Fibroblast of skin of left biceps (primary cell): ENCODE measurements at regions not wholly inside any gene's neighbourhood (a gene's known extent, or its start where the extent isn't known, plus 50 kb on each side); places are given as distances from the start of the nearest gene placed in this dataset.

Experiments
- DNase-seq, 2 experiments: peaks; one replicate each; pipeline ENCODE4 v3.0.0-alpha.2; 2013; ENCODE audit warnings: low read depth in 2 of 2

DNA sequence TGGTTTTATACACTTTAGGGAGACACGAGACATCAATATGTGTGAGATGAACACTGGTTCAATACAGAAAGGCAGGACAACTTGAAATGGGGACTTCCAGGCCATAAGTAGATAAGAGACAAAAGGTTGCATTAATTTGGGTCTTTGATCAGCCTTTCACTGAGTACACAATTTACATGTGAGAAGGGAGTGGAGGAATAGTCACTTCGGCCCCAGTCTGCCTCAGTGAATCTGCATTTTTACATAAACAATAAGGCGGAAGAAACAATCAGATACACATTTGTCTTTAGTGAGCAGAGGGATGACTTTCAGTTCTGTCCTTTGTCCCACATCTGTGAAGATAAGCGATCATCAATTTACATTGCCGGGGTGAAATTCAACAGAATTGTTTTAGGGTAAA lies 104.3 kb upstream of the ARL4C start:
- DNase-seq, result no peak

DNA sequence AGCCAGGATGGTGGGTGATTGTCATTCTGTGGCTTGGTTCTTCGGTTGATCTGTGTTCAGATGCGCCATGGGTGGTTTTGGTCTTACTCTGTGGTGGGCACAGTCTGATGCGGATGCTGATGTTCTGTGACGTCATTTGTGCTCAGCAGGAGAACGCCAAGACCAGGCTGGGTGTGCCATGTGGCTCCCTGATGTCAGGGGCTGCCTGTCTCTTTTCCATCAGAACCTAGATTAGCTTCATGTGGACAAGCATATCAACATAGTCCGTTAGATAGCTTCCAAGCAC lies 100.6 kb upstream of the ARL4C start:
- DNase-seq, result no peak

DNA sequence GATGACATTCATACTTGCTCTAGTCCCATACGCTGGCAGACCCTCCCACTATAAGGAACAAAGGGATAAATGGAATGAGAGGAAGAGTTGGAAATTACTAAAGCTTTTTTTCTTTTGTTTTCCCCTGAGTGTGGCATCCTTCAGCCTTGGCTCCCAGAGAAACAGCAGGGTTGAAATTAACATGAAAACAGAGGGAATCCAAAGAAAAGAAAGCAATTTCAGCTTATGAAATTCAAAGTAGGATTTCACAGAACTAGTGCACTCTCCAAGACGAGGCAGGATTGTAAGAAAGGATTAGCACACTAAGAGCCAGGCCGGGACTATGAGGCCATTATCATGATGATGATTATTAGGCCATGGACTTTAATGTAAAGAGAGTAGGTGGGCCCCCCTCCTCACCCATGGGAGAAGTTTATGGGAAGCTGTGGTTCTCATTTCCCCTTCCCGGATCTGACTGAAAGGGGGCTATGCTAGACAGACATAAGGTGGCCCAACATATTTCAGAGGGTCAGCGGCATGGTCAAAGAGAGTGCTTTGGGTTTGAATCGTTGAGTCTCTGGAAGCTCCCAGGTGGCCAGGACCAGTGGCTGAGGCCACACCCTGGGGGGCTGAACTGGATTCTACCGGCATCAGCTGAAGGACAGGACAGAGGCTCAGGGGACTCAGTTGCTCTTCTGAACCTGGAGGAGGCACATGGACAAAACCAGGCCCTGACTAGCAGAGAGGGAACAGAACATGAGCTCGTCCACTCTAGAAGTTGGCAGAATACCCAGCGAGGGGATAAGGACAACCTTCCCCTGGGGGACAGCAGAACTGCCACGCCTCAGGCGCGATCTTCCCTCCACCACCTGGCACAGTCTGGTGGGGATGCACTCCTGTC lies 100.1 kb upstream of the ARL4C start:
- no peak for DNase-seq

DNA sequence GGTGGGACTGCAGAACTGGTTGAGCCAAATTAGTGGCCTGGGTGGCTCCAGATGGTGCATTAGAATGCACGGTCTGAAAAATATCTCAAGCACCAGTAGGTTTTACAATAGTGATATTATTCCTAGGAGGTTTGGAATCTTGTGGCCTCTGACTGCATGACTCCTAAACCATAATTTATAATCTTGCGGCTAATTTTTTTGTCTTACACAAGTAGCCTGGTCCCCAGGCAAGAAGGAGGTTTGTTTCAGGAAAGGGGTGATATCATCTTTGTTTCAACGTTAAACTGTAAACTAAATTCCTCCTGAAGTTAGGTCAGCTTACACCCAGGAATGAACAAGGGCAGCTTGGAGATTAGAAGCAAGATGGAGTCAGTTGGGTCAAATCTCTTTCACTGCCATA lies 98.9 kb upstream of the ARL4C start:
- DNase-seq, result peak in 1 of 2 experiments; percentile 13

DNA sequence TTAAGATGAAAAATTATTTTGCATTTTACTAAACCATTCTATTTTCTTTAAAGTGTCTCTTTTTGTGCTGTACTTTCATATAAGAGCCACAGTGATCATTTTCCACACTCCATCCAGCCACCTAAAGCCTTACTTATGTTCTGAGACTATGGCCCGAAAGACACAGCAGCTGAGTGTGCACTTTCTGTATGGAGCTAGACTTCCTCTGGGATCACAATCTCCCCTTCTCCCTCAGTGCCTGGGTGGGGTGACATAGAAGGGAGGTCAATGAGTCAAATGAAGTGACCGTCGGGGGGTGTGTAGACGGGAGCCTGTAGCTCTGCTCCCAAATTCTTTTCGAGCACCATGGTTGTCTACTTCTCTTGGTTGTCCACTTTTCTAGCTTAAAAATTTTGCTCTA lies 97.8 kb upstream of the ARL4C start:
- DNase-seq, result no peak

DNA sequence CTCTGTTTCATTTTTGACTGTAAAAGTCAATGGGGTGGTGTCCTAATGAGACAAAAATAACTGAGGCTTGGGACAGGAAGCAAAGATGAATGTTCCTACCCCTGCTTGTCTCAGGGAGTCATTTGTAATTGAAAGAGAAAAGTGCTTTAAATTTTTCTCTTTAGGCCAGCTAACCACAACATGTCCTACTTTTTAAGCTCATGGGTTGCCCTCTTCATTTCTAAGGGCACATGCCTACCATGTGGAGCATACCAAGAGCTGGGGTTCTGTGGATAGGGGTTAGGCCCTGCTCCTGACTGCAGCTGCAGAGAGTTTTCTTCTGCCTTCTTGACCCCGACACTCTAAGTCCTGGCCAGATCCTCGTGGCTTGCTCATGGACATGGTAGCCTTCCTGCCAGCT lies 96.8 kb upstream of the ARL4C start:
- no peak for DNase-seq

DNA sequence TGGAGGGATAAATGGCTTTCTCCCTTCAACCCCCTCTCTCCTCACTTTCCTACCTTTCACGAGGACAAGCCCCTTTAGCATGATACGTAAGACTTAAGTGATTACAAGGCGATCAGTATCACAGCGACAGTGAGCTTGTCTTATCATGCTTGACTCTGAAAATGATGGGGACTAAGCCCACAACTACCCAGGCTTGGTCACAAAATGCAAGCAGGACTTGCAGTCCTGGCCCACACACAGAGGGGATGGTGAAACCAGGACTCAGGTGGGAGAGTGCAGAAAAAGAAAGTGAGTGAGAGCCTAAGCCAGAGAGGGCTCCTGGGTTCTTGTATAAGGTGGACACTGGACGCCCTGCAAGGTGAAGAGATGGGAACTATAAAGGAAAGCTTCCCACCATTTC lies 95.7 kb upstream of the ARL4C start:
- no peak for DNase-seq

DNA sequence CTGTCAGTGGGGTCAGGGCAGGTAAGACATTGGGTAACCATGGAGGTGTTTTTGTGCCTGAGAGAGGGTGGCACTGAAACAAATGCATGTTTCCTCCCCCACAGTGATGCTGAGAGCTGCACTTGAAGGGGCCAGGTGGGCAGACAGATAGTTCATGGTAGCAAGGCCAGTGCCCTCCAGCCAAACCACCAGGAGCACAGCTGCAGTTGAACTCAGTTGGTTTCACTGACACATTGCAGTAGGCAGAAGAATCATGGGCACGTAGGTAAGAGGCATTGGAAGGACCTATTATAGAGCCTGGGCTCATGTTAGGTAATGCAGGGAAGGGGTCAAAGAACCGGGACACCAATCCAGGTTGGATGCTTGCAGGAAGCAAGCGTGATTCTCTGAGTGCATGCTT lies 93.2 kb upstream of the ARL4C start:
- no peak for DNase-seq

DNA sequence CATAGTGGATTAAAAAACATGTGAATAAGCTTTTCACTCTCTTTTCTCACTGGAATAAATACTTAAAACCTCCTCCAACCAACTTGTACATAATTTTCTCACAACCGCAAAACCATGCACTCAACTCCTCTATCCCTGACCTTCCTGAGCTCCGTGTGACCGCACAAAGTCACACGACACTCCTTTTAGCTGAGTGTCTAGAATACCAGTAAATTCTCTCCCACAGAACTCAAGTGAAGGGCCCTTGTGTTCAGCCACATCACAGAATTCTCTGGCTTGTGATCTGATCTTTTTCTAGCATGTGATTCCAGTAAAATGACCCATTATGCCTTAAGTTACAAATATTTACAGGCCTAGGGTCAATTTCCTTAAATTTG lies 91.2 kb upstream of the ARL4C start:
- no peak for DNase-seq

DNA sequence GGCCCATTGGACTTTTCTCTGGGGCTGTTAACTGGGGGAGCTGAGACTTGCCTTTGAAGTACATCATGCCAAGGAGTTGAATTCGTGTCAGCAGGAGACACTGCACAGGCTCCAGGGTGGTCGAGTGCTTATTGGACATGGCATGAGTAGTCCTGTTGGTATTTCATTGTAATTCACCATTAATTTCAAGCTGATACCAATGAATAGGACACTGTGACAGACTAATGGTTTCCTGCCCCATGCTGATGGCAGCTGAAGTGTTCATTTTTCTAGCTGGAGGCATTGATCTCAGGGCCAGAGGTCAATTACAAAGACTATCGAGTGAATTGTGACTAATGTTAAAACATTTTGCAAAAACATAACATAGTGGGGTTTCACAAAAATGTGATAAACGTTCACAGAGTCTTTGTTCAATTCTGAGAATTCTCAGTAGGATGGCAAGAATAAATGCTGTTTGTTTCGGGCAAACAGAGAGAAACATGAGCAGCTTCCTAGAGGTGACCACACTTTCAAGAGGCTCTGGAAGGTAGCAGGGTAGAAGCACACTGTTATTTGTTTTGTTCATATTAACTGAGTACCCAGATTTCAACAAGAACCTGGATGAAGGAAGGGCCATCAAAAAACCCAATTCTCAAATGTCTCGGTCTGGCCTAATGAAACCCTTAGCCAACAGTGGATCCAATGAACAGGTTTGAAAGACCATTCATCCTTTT lies 90.6 kb upstream of the ARL4C start:
- no peak for DNase-seq

DNA sequence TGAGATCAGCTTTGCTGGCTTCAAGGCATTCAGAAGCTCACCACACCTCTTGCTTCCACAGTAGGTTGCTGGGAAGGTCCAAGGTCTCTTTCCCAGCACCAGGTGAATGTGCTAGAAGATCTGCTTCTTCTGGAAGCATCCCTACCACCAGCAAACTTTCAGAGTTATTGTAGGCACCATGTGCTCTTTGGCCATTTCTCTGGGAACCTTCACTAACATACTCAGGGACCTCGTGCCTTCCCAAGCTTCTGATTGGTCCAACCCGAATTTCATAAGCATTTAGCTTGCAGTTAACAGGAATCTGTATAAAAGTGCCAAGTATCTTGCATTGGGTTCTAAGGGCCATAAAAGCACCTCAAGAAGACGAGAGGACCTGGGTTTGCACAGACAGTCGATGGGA lies 86.5 kb upstream of the ARL4C start:
- DNase-seq, result no peak

DNA sequence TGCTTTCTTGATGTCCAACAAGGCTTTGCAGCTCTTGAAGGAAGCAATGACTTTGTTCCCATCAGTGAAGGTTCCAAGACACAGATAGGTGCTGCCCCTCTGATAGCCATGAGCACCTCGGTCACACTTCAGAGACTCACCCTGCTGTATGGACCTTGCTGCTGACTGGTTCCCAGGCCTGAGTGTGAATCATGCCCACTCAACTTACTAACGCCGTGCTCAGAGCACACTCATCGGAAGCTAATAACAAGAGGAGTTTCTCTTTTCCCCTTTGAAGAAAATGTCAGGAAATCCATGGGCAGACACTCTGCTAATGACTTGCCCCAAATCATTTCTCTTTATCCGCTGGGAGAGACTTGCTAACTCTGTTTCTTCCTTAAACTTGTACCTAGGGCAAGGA lies 83.8 kb upstream of the ARL4C start:
- DNase-seq, result no peak

DNA sequence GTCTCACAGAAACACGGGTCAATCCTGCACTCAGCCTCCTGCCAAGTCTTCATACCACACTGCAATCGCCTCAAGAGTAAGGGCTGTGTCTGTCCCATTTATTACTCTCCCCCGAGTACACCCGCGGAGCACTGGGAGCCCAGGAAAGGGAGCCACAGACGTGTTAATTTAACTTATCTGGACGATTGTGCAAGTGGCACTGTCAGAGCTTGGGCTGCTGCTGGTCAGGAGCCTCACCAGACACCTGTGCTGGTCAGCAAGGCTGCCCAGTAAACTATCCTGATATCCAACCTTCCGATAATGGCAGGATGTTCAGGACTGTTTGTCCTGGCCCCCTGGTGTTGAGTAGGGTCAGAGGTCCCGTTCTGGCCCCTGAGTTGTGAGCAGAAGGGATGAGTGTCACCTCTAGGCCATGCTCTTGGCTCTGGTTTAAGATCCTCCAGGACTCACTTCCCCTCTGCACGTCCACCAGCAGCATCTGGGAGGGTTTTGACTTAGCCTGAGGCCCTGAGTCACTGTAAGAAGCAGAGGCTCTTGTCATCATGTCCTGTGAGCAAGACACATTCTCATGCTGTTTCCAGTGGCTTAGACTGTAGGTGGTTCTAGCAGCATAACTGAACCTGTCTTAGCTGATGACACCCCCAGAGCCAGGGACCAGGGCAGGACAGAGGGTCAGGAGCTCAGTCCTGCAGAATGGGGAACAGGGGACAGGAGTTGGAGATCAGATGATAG lies 82.5 kb upstream of the ARL4C start:
- no peak for DNase-seq

DNA sequence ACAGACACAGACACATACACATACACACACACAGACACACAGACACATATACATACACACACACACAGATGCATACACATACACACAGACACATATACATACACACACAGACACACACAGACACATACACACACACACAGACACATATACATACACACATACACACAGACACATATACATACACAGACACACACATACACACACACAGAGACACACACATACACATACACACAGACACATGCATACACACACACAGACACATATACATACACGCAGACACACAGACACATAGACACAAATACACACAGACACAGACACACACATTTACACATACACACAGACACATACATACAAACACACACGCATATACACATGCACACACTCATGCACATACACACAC lies 81.5 kb upstream of the ARL4C start:
- DNase-seq, result no peak

DNA sequence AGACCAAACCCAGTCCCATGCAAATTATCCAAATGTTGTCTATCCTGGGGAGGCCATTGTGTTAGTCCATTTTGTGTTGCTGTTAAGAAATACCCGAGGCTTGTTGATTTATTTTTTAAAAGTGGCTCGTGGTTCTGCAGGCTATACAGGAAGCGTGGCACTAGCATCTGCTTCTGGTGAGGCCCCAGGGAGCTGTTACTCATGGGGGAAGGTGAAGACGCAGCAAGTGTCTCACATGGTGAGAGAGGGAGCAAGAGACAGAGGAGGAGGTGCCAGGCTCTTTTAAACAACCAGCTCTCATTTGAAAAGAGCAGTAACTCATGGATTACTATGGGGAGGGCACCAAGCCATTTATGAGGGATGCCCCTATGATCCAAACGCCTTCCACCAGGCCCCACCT lies 80.3 kb upstream of the ARL4C start:
- DNase-seq, result no peak

DNA sequence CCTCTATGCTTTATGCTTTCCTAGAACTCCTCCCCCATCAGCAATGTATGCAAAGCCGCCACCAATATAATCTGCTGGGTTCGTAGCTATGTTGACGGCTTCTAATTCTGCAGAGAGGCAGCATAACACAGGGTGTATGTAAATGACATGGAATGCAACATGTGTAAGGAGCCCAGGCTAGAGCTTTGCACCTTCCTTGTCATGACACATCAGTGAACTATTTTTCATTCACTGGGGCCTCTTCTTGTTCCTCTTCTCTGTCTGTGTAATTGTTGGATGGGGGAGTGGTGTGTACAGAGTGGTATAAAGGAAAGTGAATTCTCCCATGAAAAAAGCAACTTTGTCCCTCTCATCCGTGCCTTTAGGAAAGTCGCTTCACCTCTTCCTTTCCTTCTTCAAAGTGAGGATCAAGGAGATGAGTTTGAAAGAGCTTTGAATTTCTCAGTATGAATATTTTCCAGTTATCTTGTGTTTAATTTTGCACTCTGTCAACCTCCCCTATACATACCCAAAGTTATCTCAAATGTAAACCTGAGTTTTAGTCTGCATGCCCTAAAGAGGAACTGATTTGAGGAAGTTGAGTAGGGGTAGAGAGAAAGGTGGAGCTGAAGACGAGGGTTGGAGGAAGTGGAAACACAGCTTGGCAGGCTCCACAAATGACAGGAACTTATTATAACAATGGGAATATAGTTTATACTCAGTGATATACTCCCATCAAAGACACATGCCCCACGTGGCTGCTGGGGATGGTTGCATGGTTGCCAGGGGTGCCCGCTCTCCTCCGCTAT lies 74.9 kb upstream of the ARL4C start:
- DNase-seq, result no peak

DNA sequence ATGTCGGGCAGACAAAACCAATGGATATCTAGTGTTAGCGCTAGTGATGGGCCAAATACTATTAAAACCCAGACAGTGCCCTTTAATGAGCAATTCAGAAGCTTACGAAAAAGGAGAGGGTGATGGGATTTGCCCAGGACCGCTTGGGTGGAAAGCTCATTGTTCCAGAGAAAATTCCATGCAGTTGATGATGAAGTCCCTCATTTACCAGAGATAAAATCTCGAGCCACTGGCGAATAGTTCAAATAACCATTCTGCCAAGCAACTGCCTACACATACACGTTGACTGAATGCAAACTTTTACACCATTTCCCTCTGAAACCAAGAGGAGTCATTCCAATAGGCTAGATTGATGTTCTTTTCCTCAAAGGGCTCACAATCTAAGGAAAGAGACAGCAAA lies 73.6 kb upstream of the ARL4C start:
- DNase-seq, result no peak

DNA sequence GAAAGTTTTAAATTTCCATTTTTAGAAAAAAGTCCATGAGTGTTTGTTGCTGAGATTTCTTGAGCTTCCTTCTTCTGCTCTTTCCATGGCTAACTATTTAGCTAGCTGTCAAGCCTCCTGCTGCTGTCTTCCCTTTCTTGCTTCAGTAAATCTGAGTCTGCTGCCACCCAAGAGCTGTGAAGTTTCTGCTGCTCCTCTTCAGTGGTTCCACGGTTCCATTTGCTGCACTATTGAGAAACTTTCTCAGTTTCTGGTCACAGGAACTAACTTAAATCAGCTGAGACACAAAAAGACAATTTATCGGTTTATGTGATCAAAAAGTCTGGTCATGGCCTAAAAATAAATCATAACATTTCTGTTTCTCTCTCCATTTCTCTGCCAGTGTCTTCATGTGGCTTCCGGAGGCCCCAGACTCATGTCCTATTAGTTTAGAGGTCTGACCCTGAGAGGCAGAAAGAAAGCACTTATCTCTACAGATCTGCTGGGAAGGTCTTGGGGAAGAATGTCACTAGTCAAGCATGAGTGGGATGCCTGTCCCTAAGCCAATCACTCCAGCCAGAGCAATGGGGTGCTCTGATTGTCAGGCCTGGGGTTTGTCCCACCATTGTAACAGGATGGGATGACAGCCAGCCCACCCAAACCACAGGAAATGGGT lies 73.0 kb upstream of the ARL4C start:
- no peak for DNase-seq

DNA sequence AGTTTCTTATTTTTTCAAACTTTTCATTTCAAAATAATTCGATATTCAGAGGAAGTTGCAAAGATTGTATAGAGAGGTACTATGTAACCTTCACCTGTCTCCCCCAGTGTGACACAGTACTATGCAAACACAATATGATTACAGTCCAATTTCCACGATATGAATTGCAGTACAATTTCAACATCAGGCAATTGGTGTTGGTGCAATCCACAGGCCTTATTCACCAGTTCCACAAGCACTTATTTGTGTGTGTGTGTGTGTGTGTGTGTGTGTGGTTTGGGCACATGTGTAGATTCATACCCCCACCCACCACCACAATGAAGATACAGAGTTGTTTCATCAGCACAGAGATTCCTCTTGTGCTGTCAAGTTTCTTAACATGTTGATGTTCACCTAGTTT lies 69.7 kb upstream of the ARL4C start:
- DNase-seq, result no peak

DNA sequence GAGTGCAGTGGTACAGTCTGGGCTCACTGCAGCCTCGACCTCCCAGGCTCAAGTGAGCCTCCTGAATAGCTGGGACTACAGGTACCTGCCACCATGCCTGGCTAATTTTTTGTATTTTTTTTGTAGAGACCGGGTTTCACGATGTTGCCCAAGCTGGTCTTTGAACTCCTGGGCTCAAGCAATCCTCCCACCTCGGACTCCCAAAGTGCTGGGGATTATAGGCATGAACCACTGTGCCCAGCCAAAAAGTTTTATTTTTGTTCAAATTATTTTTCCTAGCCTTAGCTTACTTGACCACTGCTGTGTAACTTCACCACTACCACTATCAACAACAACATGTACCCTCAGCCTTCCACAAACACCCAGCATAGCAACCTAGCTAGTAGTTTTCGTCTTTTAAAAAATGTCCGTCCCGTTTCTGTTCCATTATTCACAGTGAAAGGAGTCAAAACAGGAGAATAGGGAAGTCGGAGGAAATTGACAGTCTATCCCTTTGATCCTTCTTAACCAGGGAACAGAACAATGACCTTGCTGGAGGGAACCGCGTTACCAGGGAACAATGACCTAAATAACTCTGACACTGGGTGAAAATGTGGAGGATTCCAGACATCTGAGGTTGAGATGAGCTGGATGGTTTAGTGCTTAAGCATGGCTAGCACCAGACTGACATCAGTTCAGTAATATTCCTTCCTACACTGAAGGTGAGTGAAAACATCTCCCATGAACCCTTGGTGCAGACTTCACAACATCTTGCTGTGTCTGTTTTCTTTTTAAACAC lies 69.2 kb upstream of the ARL4C start:
- no peak for DNase-seq

DNA sequence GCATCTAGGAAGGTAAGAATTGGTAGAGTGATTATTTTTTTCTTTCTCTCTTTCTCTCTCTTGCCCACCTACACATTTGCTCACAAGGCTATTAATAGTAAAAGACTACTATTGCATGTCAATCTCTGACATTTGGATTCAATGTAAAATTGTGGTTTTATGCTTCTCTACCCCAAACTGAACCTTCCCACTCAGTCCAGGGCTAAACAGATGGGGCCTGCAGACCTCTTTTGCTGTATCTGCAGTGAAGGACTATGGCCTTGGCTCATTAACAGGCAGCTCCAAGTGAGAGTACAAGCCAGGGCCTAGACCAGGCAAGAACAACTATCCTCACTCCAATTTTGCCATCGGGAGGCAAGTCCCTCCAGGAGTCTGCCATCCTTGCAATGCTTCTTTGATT lies 68.3 kb upstream of the ARL4C start:
- no peak for DNase-seq
